ENCODE measurements at regions not wholly inside any gene's neighbourhood (a gene's known extent, or its start where the extent isn't known, plus 50 kb on each side); places are given as distances from the start of the nearest gene placed in this dataset.

GRCh38 chr10:113292086-113292485 lies 260.8 kb upstream of the HABP2 start:
- no peak for DNase-seq

- no peak for DNase-seq
Measured at GRCh38 chr10:113292743-113293142, 260.1 kb upstream of the HABP2 start.

GRCh38 chr10:113293167-113293566 lies 259.7 kb upstream of the HABP2 start:
- DNase-seq = no peak

- DNase-seq = no peak
Measured at GRCh38 chr10:113294868-113295267, 258.0 kb upstream of the HABP2 start.

GRCh38 chr10:113297226-113297625 lies 255.6 kb upstream of the HABP2 start:
- peak; percentile 70 for DNase-seq

- no peak for DNase-seq
Measured at GRCh38 chr10:113298616-113299015, 254.2 kb upstream of the HABP2 start.

GRCh38 chr10:113300201-113300600 lies 252.7 kb upstream of the HABP2 start:
- DNase-seq = no peak

- no peak for DNase-seq
Measured at GRCh38 chr10:113300617-113301016, 252.2 kb upstream of the HABP2 start.

- no peak for DNase-seq
Measured at GRCh38 chr10:113301342-113301984, 251.4 kb upstream of the HABP2 start.

GRCh38 chr10:113302062-113302461 lies 250.8 kb upstream of the HABP2 start:
- no peak for DNase-seq

GRCh38 chr10:113303544-113304146 lies 249.2 kb upstream of the HABP2 start:
- DNase-seq = peak; percentile 44

GRCh38 chr10:113304726-113305125 lies 248.1 kb upstream of the HABP2 start:
- DNase-seq = no peak

GRCh38 chr10:113305871-113306270 lies 247.0 kb upstream of the HABP2 start:
- peak; percentile 80 for DNase-seq

- no peak for DNase-seq
Measured at GRCh38 chr10:113309791-113310190, 243.1 kb upstream of the HABP2 start.

GRCh38 chr10:113310347-113310746 lies 242.5 kb upstream of the HABP2 start:
- no peak for DNase-seq

GRCh38 chr10:113313048-113313602 lies 239.7 kb upstream of the HABP2 start:
- DNase-seq = no peak

- no peak for DNase-seq
Measured at GRCh38 chr10:113313722-113314121, 239.1 kb upstream of the HABP2 start.

- DNase-seq = no peak
Measured at GRCh38 chr10:113316506-113316905, 236.3 kb upstream of the HABP2 start.

- no peak for DNase-seq
Measured at GRCh38 chr10:113317489-113317888, 235.4 kb upstream of the HABP2 start.

- no peak for DNase-seq
Measured at GRCh38 chr10:113319479-113319878, 233.4 kb upstream of the HABP2 start.

GRCh38 chr10:113320211-113320610 lies 232.6 kb upstream of the HABP2 start:
- DNase-seq = no peak

GRCh38 chr10:113320987-113321386 lies 231.9 kb upstream of the HABP2 start:
- DNase-seq = no peak

- no peak for DNase-seq
Measured at GRCh38 chr10:113322843-113323242, 230.0 kb upstream of the HABP2 start.

GRCh38 chr10:113323985-113324384 lies 228.9 kb upstream of the HABP2 start:
- DNase-seq = no peak

Data from fibroblast of upper back skin (primary cell).